GM12865 (cell line): ENCODE measurements at regions not wholly inside any gene's neighbourhood (a gene's known extent, or its start where the extent isn't known, plus 50 kb on each side); places are given as distances from the start of the nearest gene placed in this dataset.

Experiments
- DNase-seq: peaks from one replicate; pipeline ENCODE4 v3.0.0; 2010; ENCODE audit warnings: low read depth
- H3K4me3 ChIP-seq: 2 replicates; pipeline ENCODE4 v1.5.1; 2011; ENCODE audit warnings: mild to moderate bottlenecking, low read depth, low read length, control low read depth
- CTCF ChIP-seq: IDR thresholded peaks from 2 replicates; pipeline ENCODE4 v1.5.1; 2011; ENCODE audit warnings: low read length, control low read depth, low read depth, inconsistent platforms; ENCODE audit not compliant: insufficient read depth; ENCODE audit errors: missing control alignments

- no peak overlapping the region for H3K4me3 ChIP-seq
- DNase-seq = no peak
- no peak for TF ChIP-seq CTCF
Observed at GRCh38 chr14:34369648-34370030, 92.4 kb downstream of the SPTSSA start.

GRCh38 chr14:34368971-34369647 is 92.9 kb downstream of the SPTSSA start:
- DNase-seq = no peak
- no peak overlapping the region for H3K4me3 ChIP-seq
- no peak for TF ChIP-seq CTCF

- DNase-seq = no peak
- H3K4me3 ChIP-seq = no peak overlapping the region
- no peak for TF ChIP-seq CTCF
Observed at GRCh38 chr14:34368115-34368970, 93.7 kb downstream of the SPTSSA start.

- no peak for DNase-seq
- H3K4me3 ChIP-seq = no peak overlapping the region
- no peak for TF ChIP-seq CTCF
Observed at GRCh38 chr14:34365309-34365915, 96.6 kb downstream of the SPTSSA start.

GRCh38 chr14:34364201-34364600 is 97.8 kb downstream of the SPTSSA start:
- no peak overlapping the region for H3K4me3 ChIP-seq
- DNase-seq = no peak
- no peak for TF ChIP-seq CTCF

GRCh38 chr14:34363733-34364134 is 98.3 kb downstream of the SPTSSA start:
- TF ChIP-seq CTCF = no peak
- DNase-seq = no peak
- H3K4me3 ChIP-seq = no peak overlapping the region
